GM18907 (cell line): ENCODE measurements at regions not wholly inside any gene's neighbourhood (a gene's known extent, or its start where the extent isn't known, plus 50 kb on each side); places are given as distances from the start of the nearest gene placed in this dataset.

Experiments
- ATAC-seq: cut with Tn5 transposase; IDR thresholded peaks from one replicate; pipeline ENCODE4 v1.9.1; 2021; ENCODE audit warnings: mild to moderate bottlenecking, moderate library complexity; ENCODE audit not compliant: unreplicated experiment

- ATAC-seq, result no peak
Measured at GRCh38 chr10:63735305-63735704, 214.1 kb downstream of the REEP3 start.

GRCh38 chr10:63738410-63738809 is 217.2 kb downstream of the REEP3 start:
- ATAC-seq, result no peak

DNA sequence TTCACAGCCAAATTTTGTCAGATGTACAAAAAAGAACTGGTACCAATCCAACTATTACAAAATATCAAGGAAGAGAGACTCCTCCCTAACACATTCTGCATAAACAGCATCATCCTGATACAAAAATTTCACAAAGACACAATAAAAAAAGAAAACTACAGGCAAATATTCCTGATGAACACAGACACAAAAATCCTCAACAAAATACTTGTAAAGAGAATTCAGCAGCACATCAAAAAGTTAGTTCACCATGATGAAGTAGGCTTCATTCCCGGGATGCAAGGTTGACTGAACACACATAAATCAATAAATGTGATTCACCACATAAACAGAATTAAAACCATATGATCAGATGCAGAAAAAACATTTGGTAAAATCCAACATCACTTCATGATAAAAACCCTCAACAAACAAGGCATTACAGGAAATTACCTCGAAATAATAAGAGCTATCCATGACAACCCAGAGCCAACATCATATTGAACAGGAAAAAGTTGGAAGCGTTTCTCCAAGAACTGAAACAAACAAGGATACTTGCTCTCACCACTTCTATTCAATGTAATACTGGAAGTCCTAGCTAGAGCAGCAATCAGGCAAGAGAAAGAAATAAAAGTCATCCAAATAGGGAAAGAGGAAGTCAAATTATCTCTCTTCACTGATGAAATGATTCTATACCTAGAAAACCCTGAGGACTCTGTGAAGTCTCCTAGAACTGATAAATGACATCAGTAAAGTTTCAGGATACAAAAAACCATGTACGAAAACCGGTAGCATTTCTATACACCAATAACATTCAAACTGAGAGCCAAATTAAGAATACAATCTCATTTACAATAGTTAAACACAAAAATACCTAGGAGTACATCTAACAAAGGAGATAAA is 223.1 kb downstream of the REEP3 start:
- no peak for ATAC-seq

DNA sequence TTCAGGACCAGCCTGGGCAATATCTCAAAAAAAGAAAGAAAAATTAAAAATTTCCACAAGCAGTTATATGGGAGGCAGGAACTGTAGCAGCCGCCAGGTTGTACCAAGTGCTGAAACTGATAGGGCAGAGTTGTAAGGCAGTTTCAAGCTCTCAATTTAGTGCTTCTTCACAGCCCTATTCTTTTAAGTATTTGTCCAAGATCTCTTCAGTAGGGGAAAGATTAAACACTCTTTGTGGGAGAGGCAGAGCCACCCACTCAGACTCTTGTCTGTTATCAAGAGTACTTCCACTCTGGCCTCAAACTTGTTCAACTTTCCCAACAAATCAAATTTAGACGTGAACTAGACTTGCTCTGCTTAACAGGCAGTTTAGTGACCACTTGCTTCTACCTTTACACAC is 228.7 kb downstream of the REEP3 start:
- ATAC-seq, result no peak

GRCh38 chr10:63751836-63752235 is 230.6 kb downstream of the REEP3 start:
- ATAC-seq, result no peak

- ATAC-seq, result no peak
Measured at GRCh38 chr10:63752318-63752717, 231.1 kb downstream of the REEP3 start.

DNA sequence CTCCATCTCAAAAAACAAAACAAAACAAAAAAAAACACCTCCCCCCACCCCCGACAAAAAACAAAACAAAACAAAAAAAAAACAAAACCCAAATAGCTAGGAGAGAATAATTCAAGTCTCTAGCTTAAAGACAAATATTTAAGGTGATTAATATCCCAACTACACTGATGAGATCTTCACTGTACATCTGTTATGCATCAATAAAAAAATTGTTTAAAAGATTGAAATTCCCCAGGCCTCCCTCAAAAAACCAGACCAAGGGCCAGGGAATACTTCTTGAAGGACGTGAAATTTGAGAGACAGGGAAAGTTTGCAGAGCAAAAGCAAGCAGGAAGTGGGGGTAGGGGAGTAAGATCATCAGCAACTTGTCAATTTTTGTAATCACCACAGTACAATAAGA is 232.6 kb downstream of the REEP3 start:
- ATAC-seq, result no peak

DNA sequence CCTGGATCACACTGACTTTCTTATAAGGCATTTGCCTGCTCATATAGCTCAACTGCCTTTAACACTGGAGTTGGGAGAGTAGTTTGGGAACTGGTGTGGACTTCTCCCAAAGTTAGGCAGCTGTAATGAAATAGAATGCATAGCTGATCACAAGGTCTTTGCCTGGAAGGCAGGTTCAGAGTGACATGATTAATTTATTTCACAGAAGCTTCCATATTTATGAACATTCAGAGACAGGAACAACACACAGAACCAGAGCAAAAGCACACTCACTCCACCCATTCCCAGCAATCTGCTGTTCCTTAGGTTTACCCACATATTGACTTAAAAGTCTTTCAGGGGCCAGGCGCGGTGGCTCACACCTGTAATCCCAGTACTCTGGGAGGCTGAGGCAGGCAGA is 234.2 kb downstream of the REEP3 start:
- no peak for ATAC-seq

- ATAC-seq, result no peak
Measured at GRCh38 chr10:63757067-63757466, 235.9 kb downstream of the REEP3 start.

DNA sequence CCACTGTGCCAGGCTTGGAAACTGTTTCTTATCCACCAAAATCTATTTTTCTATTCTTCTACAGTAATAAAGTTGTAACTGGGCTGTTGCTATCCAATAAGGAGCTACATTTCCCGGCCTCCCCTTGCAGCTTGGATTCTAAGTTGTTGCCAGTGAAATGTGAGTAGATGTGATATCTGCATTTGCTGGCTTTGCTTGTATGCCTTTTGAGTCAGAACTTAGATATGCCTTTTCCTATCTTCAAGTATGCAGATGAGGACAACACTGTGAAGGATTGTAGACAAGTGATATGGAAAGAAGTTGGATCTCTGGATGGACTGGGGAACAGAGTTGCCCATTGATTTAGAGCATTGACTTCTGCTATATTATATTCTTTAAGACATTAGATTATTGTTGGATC is 236.9 kb downstream of the REEP3 start:
- no peak for ATAC-seq

- no peak for ATAC-seq
Measured at GRCh38 chr10:63759335-63759734, 238.1 kb downstream of the REEP3 start.

GRCh38 chr10:63760034-63760707 is 239.0 kb downstream of the REEP3 start:
- ATAC-seq, result no peak

GRCh38 chr10:63760708-63761047 is 239.5 kb downstream of the REEP3 start:
- ATAC-seq, result no peak

- ATAC-seq, result no peak
Measured at GRCh38 chr10:63761243-63761642, 240.0 kb downstream of the REEP3 start.

GRCh38 chr10:63763744-63764143 is 242.5 kb downstream of the REEP3 start:
- no peak for ATAC-seq

GRCh38 chr10:63765126-63765525 is 243.9 kb downstream of the REEP3 start:
- ATAC-seq, result no peak

DNA sequence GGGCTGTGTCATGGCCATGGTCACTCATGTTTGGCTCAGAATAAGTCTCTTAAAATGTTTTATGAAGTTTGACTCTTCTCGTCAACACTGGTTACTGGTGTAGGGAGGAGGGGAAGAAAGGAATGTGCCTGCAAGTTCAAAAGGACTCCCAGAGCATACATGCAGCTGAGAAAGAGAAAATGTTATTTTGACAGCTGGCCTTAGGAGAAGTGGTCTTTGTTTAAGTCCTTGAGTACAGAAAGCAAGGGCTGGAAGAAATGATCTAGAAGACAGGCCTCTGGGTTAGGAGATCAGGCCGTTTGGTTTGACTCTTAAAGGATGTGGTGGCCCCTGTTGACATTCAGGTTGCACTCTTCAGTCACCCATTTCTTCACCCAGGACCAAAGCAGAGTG is 245.5 kb downstream of the REEP3 start:
- no peak for ATAC-seq

DNA sequence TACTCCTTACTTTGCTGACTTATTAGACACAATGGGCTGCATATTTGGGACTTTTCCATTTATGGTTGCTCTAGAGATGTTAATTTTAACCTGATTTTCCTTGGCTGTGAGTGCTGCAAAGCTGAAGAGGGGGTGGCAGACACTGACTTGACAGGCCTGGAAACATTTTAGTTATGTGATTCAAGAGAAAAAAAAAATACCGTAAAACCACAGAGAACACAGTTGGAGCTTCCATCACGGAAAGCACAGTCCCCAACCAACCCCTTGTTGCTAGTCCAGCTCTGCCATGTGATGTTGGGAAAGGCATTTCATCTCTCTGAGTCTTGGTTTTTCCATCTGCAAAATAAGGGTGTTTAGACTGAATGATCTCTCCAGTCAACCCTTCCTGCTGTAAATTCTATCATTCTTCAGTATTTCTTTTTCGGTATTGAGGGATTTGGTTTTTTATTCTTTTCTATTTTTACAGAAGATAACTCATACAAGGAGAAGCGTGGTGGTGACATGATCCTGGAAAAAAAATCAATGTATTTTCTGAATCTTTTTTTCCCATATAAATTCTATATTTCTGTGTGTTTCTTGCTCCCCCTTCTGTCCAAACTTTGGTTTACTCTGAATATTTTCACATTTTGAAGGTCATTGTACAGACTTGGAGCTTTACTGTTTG is 246.1 kb downstream of the REEP3 start:
- ATAC-seq, result no peak

DNA sequence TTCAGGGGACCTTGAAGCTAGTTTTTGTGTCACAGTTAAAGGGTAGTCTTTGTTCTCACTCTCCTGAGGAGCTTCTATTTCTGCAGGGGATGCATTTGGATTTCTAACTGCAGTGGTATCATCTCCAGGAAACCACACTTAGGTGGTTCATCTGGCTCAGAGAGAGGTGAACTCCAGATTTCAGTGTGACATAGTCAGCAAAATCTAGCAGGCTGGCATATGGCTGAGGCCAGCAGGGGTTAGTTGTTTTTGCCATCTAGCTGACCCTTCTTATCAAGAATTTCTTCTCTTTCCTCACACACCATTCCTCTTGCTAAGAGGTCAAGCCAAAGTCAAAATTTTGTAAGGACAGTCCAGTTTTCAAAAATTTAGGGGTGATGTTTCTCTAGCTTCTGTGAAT is 248.2 kb downstream of the REEP3 start:
- no peak for ATAC-seq

DNA sequence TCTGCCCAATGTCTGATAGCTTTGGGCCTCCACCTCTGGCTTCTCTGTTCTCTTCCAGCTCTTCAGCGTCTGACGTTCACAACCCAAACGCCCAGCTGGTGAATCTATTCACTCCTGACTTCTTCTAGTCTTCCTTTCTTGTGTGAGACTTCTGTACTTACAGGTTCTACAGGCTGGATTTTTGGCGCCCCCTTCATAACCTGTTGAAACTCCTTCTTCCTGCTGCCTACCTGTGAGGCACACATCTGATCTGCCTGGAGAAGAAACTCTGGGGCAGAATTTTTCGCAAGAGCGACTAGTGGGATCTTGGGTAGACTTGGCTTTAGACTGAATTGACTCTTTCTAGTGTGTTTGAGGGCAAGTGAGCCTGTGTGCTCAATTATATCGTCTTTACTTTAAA is 249.3 kb downstream of the REEP3 start:
- no peak for ATAC-seq

- ATAC-seq, result no peak
Measured at GRCh38 chr10:63772491-63772890, 251.3 kb downstream of the REEP3 start.

DNA sequence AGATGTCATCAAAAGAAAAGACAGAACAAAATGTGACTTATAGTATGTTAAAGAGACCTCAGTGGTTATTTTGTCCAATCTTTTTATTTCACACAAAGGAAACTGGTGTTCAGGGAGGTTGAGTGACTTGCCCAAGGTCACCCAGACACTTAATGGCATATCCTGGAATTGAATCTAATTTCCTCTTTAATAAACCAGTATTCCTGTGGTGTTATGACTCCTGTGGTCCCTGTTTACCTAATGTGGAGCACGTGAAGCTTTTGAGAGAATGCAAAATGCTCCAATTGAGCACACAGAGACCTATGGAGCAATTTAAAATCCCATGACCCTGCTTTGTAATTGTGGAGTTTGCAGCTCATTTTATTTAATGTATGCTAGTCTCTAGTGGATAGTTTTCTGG is 251.9 kb downstream of the REEP3 start:
- ATAC-seq, result no peak
